HCT116 (cell line): ENCODE measurements at regions not wholly inside any gene's neighbourhood (a gene's known extent, or its start where the extent isn't known, plus 50 kb on each side); places are given as distances from the start of the nearest gene placed in this dataset.

Experiments
- ATAC-seq: fragments of 200-7000 bp; cut with Tn5 transposase; 2 replicates; pipeline ENCODE4 v1.9.1; 2020; ENCODE audit warnings: mild to moderate bottlenecking, moderate library complexity
- BruUV-seq: library from RNA; stranded (reverse); fragments of 400-500 nt; replicated peaks from 2 replicates; lab custom pipeline; 2021; lab: Mats Ljungman, UMichigan
- CTCF ChIA-PET: fragments of 300-600 bp; sonication (Branson Sonifier 250); formaldehyde crosslinking; loops from one replicate; lab custom pipeline; 2021; ENCODE audit warnings: antibody characterized with exemption; lab: Charles Lee
- POLR2A ChIA-PET: fragments of 300-600, 350-600 bp; sonication (Branson Sonifier 250); formaldehyde crosslinking; loops from one replicate; lab custom pipeline; 2021; ENCODE audit warnings: antibody characterized with exemption; lab: Charles Lee
- RAD21 ChIA-PET, 2 experiments: fragments of 300-600 bp; sonication (Branson Sonifier 250); formaldehyde crosslinking; loops; one replicate each; lab custom pipeline; 2023; ENCODE audit warnings: low total read pairs in 2 of 2; ENCODE audit not compliant: uncharacterized antibody in 2 of 2, unreplicated experiment in 2 of 2, low non-redundant PET in 1 of 2; lab: Charles Lee
- DNase-seq: peaks from one replicate; pipeline ENCODE4 v3.0.0-alpha.2; 2010; ENCODE audit warnings: low read depth, low spot score
- H2AFZ ChIP-seq: fragments of 200-600 bp; shearing (Covaris generic), sonication (generic); 2 replicates; pipeline ENCODE4 v1.6.1; 2017; ENCODE audit warnings: low read depth, mixed run types, mixed read lengths, antibody characterized with exemption, low read length; ENCODE audit not compliant: poor library complexity, severe bottlenecking
- H3K27ac ChIP-seq: 2 replicates; pipeline ENCODE4 v1.5.1; 2012; ENCODE audit warnings: low read depth, low read length
- H3K27me3 ChIP-seq: fragments of 200-600 bp; sonication (generic); 2 replicates; pipeline ENCODE4 v1.6.1; 2016; ENCODE audit warnings: mixed run types, low read length, mixed read lengths; ENCODE audit not compliant: insufficient read depth
- H3K36me3 ChIP-seq, 2 experiments: fragments of 200-500 bp in 1 of 2; fragments of 200-600 bp in 1 of 2; sonication (Bioruptor generic) in 1 of 2; sonication (generic) in 1 of 2; 2 replicates each; pipeline versions ENCODE4 v1.5.1 to v1.6.1; 2014 to 2016; ENCODE audit warnings: low read length in 2 of 2, inconsistent platforms in 1 of 2, mixed read lengths in 1 of 2, mixed run types in 1 of 2; ENCODE audit not compliant: insufficient read depth in 2 of 2, control insufficient read depth in 1 of 2
- H3K4me1 ChIP-seq, 2 experiments: fragments of 200-600 bp in 1 of 2; sonication (generic) in 1 of 2; 2 replicates each; pipeline versions ENCODE4 v1.5.1 to v1.6.1; 2012 to 2017; ENCODE audit warnings: low read length in 2 of 2, inconsistent platforms in 1 of 2, mild to moderate bottlenecking in 1 of 2, mixed read lengths in 1 of 2, mixed run types in 1 of 2, moderate library complexity in 1 of 2; ENCODE audit not compliant: insufficient read depth in 2 of 2, control insufficient read depth in 1 of 2
- H3K4me2 ChIP-seq: fragments of 200-600 bp; sonication (generic); 2 replicates; pipeline ENCODE4 v1.6.1; 2017; ENCODE audit warnings: mixed run types, low read length, mixed read lengths
- H3K4me3 ChIP-seq, 2 experiments: fragments of 200-600 bp in 1 of 2; sonication (generic) in 1 of 2; replicated peaks in 1 of 2; 2 replicates each; pipeline ENCODE4 v1.5.1; 2011 to 2016; ENCODE audit warnings: low read length in 2 of 2, control low read depth in 1 of 2, low read depth in 1 of 2, mild to moderate bottlenecking in 1 of 2, mixed read lengths in 1 of 2, mixed run types in 1 of 2
- H3K79me2 ChIP-seq: fragments of 200-600 bp; sonication (generic); 2 replicates; pipeline ENCODE4 v1.6.1; 2017; ENCODE audit warnings: mild to moderate bottlenecking, mixed run types, low read length, moderate library complexity, mixed read lengths; ENCODE audit not compliant: insufficient read depth
- H3K9ac ChIP-seq: fragments of 200-600 bp; sonication (generic); 2 replicates; pipeline ENCODE4 v1.6.1; 2016; ENCODE audit warnings: low read length, mixed read lengths
- H3K9me2 ChIP-seq: fragments of 200-600 bp; sonication (generic), shearing (Covaris generic); 2 replicates; pipeline ENCODE4 v1.6.1; 2017; ENCODE audit warnings: mixed run types, mild to moderate bottlenecking, moderate library complexity; ENCODE audit not compliant: insufficient read depth
- H3K9me3 ChIP-seq, 2 experiments: fragments of 200-500 bp in 1 of 2; fragments of 200-600 bp in 1 of 2; sonication (Bioruptor generic) in 1 of 2; sonication (generic) in 1 of 2; 2 replicates each; pipeline ENCODE4 v1.6.1; 2014 to 2017; ENCODE audit warnings: low read length in 2 of 2, mixed read lengths in 2 of 2, inconsistent platforms in 1 of 2, low read depth in 1 of 2, mild to moderate bottlenecking in 1 of 2, mixed run types in 1 of 2, moderate library complexity in 1 of 2; ENCODE audit not compliant: control insufficient read depth in 1 of 2, insufficient read depth in 1 of 2
- H4K20me1 ChIP-seq: fragments of 200-600 bp; sonication (generic), shearing (Covaris generic); 2 replicates; pipeline ENCODE4 v1.6.1; 2017; ENCODE audit warnings: mixed run types, mild to moderate bottlenecking, moderate library complexity; ENCODE audit not compliant: insufficient read depth
- CBX3 ChIP-seq: IDR thresholded peaks from 2 replicates; pipeline ENCODE4 v1.6.1; 2012; ENCODE audit warnings: low read depth
- EGR1 ChIP-seq: IDR thresholded peaks from 2 replicates; pipeline ENCODE4 v1.6.1; 2012; ENCODE audit warnings: low read depth
- ELF1 ChIP-seq: IDR thresholded peaks from 2 replicates; pipeline ENCODE4 v1.6.1; 2012; ENCODE audit warnings: low read depth, borderline replicate concordance
- EZH2phosphoT487 ChIP-seq: fragments of 200-600 bp; IDR thresholded peaks from 2 replicates; pipeline ENCODE4 v1.6.1; 2018; ENCODE audit warnings: antibody characterized with exemption, borderline replicate concordance
- FOSL1 ChIP-seq: IDR thresholded peaks from 2 replicates; pipeline ENCODE4 v1.6.1; 2012; ENCODE audit warnings: low read depth
- JUND ChIP-seq: IDR thresholded peaks from 2 replicates; pipeline ENCODE4 v1.6.1; 2012
- POLR2A ChIP-seq: IDR thresholded peaks from 2 replicates; pipeline ENCODE4 v1.7.0; 2011; ENCODE audit warnings: borderline replicate concordance; ENCODE audit not compliant: insufficient read depth, insufficient read length; ENCODE audit errors: extremely low read depth
- RAD21 ChIP-seq: IDR thresholded peaks from 2 replicates; pipeline ENCODE4 v1.6.1; 2012; ENCODE audit warnings: low read depth, mild to moderate bottlenecking
- SIN3A ChIP-seq: IDR thresholded peaks from 2 replicates; pipeline ENCODE4 v1.6.1; 2012; ENCODE audit warnings: low read depth
- SP1 ChIP-seq: IDR thresholded peaks from 2 replicates; pipeline ENCODE4 v1.6.1; 2012; ENCODE audit warnings: low read depth
- SRF ChIP-seq: IDR thresholded peaks from 2 replicates; pipeline ENCODE4 v1.6.1; 2012; ENCODE audit warnings: low read depth
- TCF7L2 ChIP-seq: IDR thresholded peaks from 2 replicates; pipeline ENCODE4 v1.7.0; 2011; ENCODE audit warnings: borderline replicate concordance, inconsistent platforms; ENCODE audit not compliant: insufficient read depth, insufficient read length; ENCODE audit errors: extremely low read depth
- YY1 ChIP-seq: IDR thresholded peaks from 2 replicates; pipeline ENCODE4 v1.6.1; 2011; ENCODE audit warnings: low read length, low read depth, moderate library complexity, mild to moderate bottlenecking; ENCODE audit not compliant: insufficient replicate concordance; ENCODE audit errors: extremely low read depth
- ZFX ChIP-seq: fragments of 450-650 bp; IDR thresholded peaks from 2 replicates; pipeline ENCODE4 v1.6.1; 2017
- ZNF274 ChIP-seq: fragments of 200-500 bp; sonication (Bioruptor generic); IDR thresholded peaks from 2 replicates; pipeline ENCODE4 v1.6.1; 2014; ENCODE audit warnings: mild to moderate bottlenecking, low read depth, low read length, inconsistent platforms
- intact Hi-C: fragments of 100-400 bp; cut with micrococcal nuclease; formaldehyde crosslinking; loops from 2 replicates; pipeline ENCODE4 v1.10.0; 2022
- TF ChIP-seq, protein P1 (sequence below), 3 experiments: fragments of 200-600 bp in 1 of 3; sonication (generic) in 1 of 3; IDR thresholded peaks in 2 of 3; conservative IDR thresholded peaks in 1 of 3; 2 replicates each; pipeline ENCODE4 v1.5.1; 2012 to 2017; ENCODE audit warnings: low read depth in 2 of 3, low read length in 2 of 3, antibody characterized with exemption in 1 of 3, borderline replicate concordance in 1 of 3, control low read depth in 1 of 3, mild to moderate bottlenecking in 1 of 3, mixed read lengths in 1 of 3, mixed run types in 1 of 3, moderate library complexity in 1 of 3; ENCODE audit not compliant: insufficient read depth in 1 of 3
- TF ChIP-seq, protein P2 (sequence below): IDR thresholded peaks from 2 replicates; pipeline ENCODE4 v1.6.1; 2012
- TF ChIP-seq, protein P3 (sequence below): IDR thresholded peaks from 2 replicates; pipeline ENCODE4 v1.6.1; 2012
- TF ChIP-seq, protein P4 (sequence below): IDR thresholded peaks from 2 replicates; pipeline ENCODE4 v1.6.1; 2011; ENCODE audit warnings: mild to moderate bottlenecking, low read length, moderate library complexity; ENCODE audit not compliant: insufficient replicate concordance; ENCODE audit errors: extremely low read depth

DNA sequence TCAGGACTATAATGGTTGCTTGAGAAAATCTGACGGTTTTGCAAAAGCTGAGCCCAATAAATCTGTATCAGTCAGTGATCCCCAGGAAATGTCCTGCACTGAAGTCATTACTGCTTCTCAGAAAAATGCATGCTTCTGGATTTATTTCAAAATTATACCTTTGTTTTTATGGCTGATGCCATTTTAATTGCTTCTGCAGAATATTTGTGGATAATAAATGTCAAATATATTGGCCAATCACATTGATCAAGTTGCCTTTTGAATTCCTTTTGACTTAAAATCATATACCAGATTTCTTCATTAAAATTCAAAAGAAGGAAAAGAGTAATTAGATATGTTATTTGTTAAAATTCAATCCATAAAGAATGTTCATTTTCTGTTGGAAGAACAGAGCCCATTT is 842.9 kb upstream of the ADGRL4 start (continued):
- TF ChIP-seq, protein P1, sequence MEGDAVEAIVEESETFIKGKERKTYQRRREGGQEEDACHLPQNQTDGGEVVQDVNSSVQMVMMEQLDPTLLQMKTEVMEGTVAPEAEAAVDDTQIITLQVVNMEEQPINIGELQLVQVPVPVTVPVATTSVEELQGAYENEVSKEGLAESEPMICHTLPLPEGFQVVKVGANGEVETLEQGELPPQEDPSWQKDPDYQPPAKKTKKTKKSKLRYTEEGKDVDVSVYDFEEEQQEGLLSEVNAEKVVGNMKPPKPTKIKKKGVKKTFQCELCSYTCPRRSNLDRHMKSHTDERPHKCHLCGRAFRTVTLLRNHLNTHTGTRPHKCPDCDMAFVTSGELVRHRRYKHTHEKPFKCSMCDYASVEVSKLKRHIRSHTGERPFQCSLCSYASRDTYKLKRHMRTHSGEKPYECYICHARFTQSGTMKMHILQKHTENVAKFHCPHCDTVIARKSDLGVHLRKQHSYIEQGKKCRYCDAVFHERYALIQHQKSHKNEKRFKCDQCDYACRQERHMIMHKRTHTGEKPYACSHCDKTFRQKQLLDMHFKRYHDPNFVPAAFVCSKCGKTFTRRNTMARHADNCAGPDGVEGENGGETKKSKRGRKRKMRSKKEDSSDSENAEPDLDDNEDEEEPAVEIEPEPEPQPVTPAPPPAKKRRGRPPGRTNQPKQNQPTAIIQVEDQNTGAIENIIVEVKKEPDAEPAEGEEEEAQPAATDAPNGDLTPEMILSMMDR (IDR thresholded peaks at IDR 0.05 in 2 of 3, conservative IDR thresholded peaks at IDR 0.05 in 1 of 3; ENCODE audit: borderline replicate concordance in 1 of 3, insufficient read depth in 1 of 3, low read depth in 2 of 3, low read length in 2 of 3): no peak
- TF ChIP-seq POLR2A (no peak), SIN3A (no peak)
- TF ChIP-seq, protein P2, sequence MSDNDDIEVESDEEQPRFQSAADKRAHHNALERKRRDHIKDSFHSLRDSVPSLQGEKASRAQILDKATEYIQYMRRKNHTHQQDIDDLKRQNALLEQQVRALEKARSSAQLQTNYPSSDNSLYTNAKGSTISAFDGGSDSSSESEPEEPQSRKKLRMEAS: no peak

DNA sequence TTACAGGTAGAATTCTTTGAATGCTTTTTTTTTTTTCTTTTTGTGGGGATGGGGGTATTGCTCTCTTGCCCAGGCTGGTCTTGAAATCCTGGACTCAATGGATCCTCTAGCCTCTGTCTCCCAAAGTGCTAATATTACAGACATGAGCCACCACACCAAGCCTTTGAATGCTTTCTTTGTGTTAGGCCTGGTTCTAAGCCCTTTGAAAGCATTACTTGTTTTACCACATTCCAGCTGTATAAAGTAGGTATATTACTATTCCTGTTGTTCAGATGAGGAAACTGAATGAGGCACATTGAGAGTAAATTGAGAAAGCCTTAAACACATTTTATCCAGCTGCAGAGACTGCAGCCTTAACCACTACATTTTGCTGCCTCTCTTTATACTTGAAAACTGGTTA is 841.8 kb upstream of the ADGRL4 start:
- ChIA-PET RAD21 (no interaction called here), CTCF (no interaction called here), POLR2A (no interaction called here)
- no peaks in the 10 kb centered on the region for H4K20me1 ChIP-seq
- no peak for DNase-seq
- H3K36me3 ChIP-seq: no peaks in the 10 kb centered on the region
- BruUV-seq: no TSS peak
- H3K4me2 ChIP-seq: no peak overlapping the region
- H3K4me3 ChIP-seq: no peak overlapping the region
- H3K27ac ChIP-seq: no peak overlapping the region
- H3K9me3 ChIP-seq: no peaks in the 10 kb centered on the region
- no peak overlapping the region for H3K9ac ChIP-seq
- intact Hi-C loops: no loop called here
- ATAC-seq: no peak
- no peaks in the 10 kb centered on the region for H3K79me2 ChIP-seq
- TF ChIP-seq SP1 (no peak), CBX3 (no peak), EGR1 (no peak), RAD21 (no peak), FOSL1 (no peak), ZFX (no peak), JUND (no peak), TCF7L2 (no peak), SRF (no peak), EZH2phosphoT487 (no peak), ZNF274 (no peak), ELF1 (no peak), YY1 (no peak), POLR2A (no peak)
- TF ChIP-seq, protein P3, sequence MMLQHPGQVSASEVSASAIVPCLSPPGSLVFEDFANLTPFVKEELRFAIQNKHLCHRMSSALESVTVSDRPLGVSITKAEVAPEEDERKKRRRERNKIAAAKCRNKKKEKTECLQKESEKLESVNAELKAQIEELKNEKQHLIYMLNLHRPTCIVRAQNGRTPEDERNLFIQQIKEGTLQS: no peak
- TF ChIP-seq, protein P4, sequence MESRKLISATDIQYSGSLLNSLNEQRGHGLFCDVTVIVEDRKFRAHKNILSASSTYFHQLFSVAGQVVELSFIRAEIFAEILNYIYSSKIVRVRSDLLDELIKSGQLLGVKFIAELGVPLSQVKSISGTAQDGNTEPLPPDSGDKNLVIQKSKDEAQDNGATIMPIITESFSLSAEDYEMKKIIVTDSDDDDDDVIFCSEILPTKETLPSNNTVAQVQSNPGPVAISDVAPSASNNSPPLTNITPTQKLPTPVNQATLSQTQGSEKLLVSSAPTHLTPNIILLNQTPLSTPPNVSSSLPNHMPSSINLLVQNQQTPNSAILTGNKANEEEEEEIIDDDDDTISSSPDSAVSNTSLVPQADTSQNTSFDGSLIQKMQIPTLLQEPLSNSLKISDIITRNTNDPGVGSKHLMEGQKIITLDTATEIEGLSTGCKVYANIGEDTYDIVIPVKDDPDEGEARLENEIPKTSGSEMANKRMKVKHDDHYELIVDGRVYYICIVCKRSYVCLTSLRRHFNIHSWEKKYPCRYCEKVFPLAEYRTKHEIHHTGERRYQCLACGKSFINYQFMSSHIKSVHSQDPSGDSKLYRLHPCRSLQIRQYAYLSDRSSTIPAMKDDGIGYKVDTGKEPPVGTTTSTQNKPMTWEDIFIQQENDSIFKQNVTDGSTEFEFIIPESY: no peak
- TF ChIP-seq, protein P1 (IDR thresholded peaks at IDR 0.05 in 2 of 3, conservative IDR thresholded peaks at IDR 0.05 in 1 of 3; ENCODE audit: borderline replicate concordance in 1 of 3, insufficient read depth in 1 of 3, low read depth in 2 of 3, low read length in 2 of 3): no peak
- H3K27me3 ChIP-seq: no peaks in the 10 kb centered on the region
- H3K4me1 ChIP-seq: no peaks in the 10 kb centered on the region
- H2AFZ ChIP-seq: no peak overlapping the region
- no peaks in the 10 kb centered on the region for H3K9me2 ChIP-seq
